SK-N-SH treated with all-trans-retinoic acid at 6 μM for 48 hours (cell line): ENCODE measurements at regions not wholly inside any gene's neighbourhood (a gene's known extent, or its start where the extent isn't known, plus 50 kb on each side); places are given as distances from the start of the nearest gene placed in this dataset.

ENCODE experiments used
- ATAC-seq: fragments of 200-7000 bp; cut with Tn5 transposase; 3 replicates; pipeline ENCODE4 v1.9.1; 2020; ENCODE audit warnings: mild to moderate bottlenecking, moderate library complexity
- ARNTL ChIP-seq: fragments of 450-650 bp; formaldehyde crosslinking; IDR thresholded peaks from 2 replicates; pipeline ENCODE4 v1.5.0; 2020; ENCODE audit warnings: low read depth, mild to moderate bottlenecking, moderate library complexity, borderline replicate concordance
- BACH2 ChIP-seq: fragments of 250-450 bp; sonication (Bioruptor Pico); IDR thresholded peaks from 2 replicates; pipeline ENCODE4 v1.9.0; 2021; ENCODE audit warnings: mild to moderate bottlenecking, borderline replicate concordance
- CREB5 ChIP-seq: fragments of 250-450 bp; sonication (Bioruptor Pico); IDR thresholded peaks from 2 replicates; pipeline ENCODE4 v1.5.1; 2020; ENCODE audit warnings: low read depth, mild to moderate bottlenecking, moderate library complexity
- CSDC2 ChIP-seq: fragments of 250-450 bp; sonication (Bioruptor Pico); IDR thresholded peaks from 2 replicates; pipeline ENCODE4 v1.5.0; 2020; ENCODE audit warnings: mild to moderate bottlenecking, moderate library complexity
- CSRNP3 ChIP-seq: fragments of 250-450 bp; sonication (Bioruptor Pico); IDR thresholded peaks from 2 replicates; pipeline ENCODE4 v1.5.1; 2021; ENCODE audit warnings: mild to moderate bottlenecking, moderate library complexity
- GLIS3 ChIP-seq: fragments of 250-450 bp; sonication (Bioruptor Pico); IDR thresholded peaks from 2 replicates; pipeline ENCODE4 v1.5.0; 2020; ENCODE audit warnings: mild to moderate bottlenecking, moderate library complexity
- OSR1 ChIP-seq: fragments of 250-450 bp; sonication (Bioruptor Pico); IDR thresholded peaks from 2 replicates; pipeline ENCODE4 v1.8.0; 2022; ENCODE audit warnings: moderate library complexity, mild to moderate bottlenecking, inconsistent platforms
- PATZ1 ChIP-seq: fragments of 250-450 bp; sonication (Bioruptor Pico); IDR thresholded peaks from 2 replicates; pipeline ENCODE4 v1.8.0; 2020; ENCODE audit warnings: mild to moderate bottlenecking, moderate library complexity, borderline replicate concordance
- POU6F1 ChIP-seq: fragments of 250-450 bp; sonication (Bioruptor Pico); IDR thresholded peaks from 2 replicates; pipeline ENCODE4 v1.8.0; 2021; ENCODE audit warnings: low read depth, mild to moderate bottlenecking, moderate library complexity, borderline replicate concordance
- PPARA ChIP-seq: fragments of 250-450 bp; sonication (Bioruptor Pico); IDR thresholded peaks from 2 replicates; pipeline ENCODE4 v1.5.0; 2020; ENCODE audit warnings: mild to moderate bottlenecking, borderline replicate concordance
- RARB ChIP-seq: fragments of 250-450 bp; sonication (Bioruptor Pico); IDR thresholded peaks from 2 replicates; pipeline ENCODE4 v1.8.0; 2021; ENCODE audit warnings: mild to moderate bottlenecking, moderate library complexity
- SNAI2 ChIP-seq: fragments of 250-450 bp; sonication (Bioruptor Pico); IDR thresholded peaks from 2 replicates; pipeline ENCODE4 v1.5.0; 2020; ENCODE audit warnings: mild to moderate bottlenecking, moderate library complexity
- TOX ChIP-seq: fragments of 250-450 bp; sonication (Bioruptor Pico); IDR thresholded peaks from 2 replicates; pipeline ENCODE4 v1.8.0; 2021; ENCODE audit warnings: mild to moderate bottlenecking, moderate library complexity, borderline replicate concordance
- TSHZ2 ChIP-seq: fragments of 250-450 bp; sonication (Bioruptor Pico); IDR thresholded peaks from 2 replicates; pipeline ENCODE4 v1.5.0; 2020; ENCODE audit warnings: mild to moderate bottlenecking, moderate library complexity
- ZC3H10 ChIP-seq: fragments of 250-450 bp; sonication (Bioruptor Pico); IDR thresholded peaks from 2 replicates; pipeline ENCODE4 v1.5.1; 2021; ENCODE audit warnings: mild to moderate bottlenecking, moderate library complexity
- ZFP3 ChIP-seq: fragments of 250-450 bp; sonication (Bioruptor Pico); IDR thresholded peaks from 2 replicates; pipeline ENCODE4 v1.5.0; 2020; ENCODE audit warnings: mild to moderate bottlenecking, moderate library complexity
- ZFP30 ChIP-seq: fragments of 450-650 bp; formaldehyde crosslinking; IDR thresholded peaks from 2 replicates; pipeline ENCODE4 v1.5.0; 2022; ENCODE audit warnings: mild to moderate bottlenecking, moderate library complexity
- ZNF565 ChIP-seq: fragments of 450-650 bp; formaldehyde crosslinking; conservative IDR thresholded peaks from 2 replicates; pipeline ENCODE4 v1.5.0; 2020; ENCODE audit warnings: low read depth, mild to moderate bottlenecking, moderate library complexity
- ZNF70 ChIP-seq: fragments of 450-650 bp; formaldehyde crosslinking; IDR thresholded peaks from 2 replicates; pipeline ENCODE4 v1.5.0; 2020; ENCODE audit warnings: mild to moderate bottlenecking, moderate library complexity
- ZNF8 ChIP-seq: fragments of 450-650 bp; formaldehyde crosslinking; IDR thresholded peaks from 2 replicates; pipeline ENCODE4 v1.5.0; 2020; ENCODE audit warnings: mild to moderate bottlenecking, moderate library complexity

- no peak for ATAC-seq
- TF ChIP-seq BACH2 (CRISPR knock-in tag) (no peak), SNAI2 (no peak)
Measured at GRCh38 chr21:28608646-28609045, 384.0 kb downstream of the LTN1 start.

GRCh38 chr21:28607545-28607944 is 385.1 kb downstream of the LTN1 start:
- no peak for TF ChIP-seq ZNF8
- no peak for TF ChIP-seq ZC3H10 (CRISPR knock-in tag)
- TF ChIP-seq ZNF70 (CRISPR knock-in tag): no peak
- no peak for TF ChIP-seq BACH2 (CRISPR knock-in tag)
- no peak for TF ChIP-seq ZFP30 (CRISPR knock-in tag)
- no peak for TF ChIP-seq ZFP3 (CRISPR knock-in tag)
- no peak for TF ChIP-seq POU6F1 (CRISPR knock-in tag)
- no peak for TF ChIP-seq CREB5 (CRISPR knock-in tag)
- TF ChIP-seq PPARA (CRISPR knock-in tag): no peak
- TF ChIP-seq RARB (CRISPR knock-in tag): no peak
- no peak for TF ChIP-seq PATZ1
- no peak for TF ChIP-seq CSDC2 (CRISPR knock-in tag)
- TF ChIP-seq ARNTL (CRISPR knock-in tag): no peak
- no peak for TF ChIP-seq TOX (CRISPR knock-in tag)
- TF ChIP-seq OSR1 (CRISPR knock-in tag): no peak
- no peak for TF ChIP-seq SNAI2
- no peak for TF ChIP-seq TSHZ2
- TF ChIP-seq ZNF565 (CRISPR knock-in tag): no peak
- TF ChIP-seq GLIS3 (CRISPR knock-in tag): no peak
- TF ChIP-seq CSRNP3: no peak
- ATAC-seq: no peak

- TF ChIP-seq POU6F1 (CRISPR knock-in tag): no peak
- ATAC-seq: no peak
Measured at GRCh38 chr21:28604946-28605537, 387.6 kb downstream of the LTN1 start.
